ENCODE measurements at regions not wholly inside any gene's neighbourhood (a gene's known extent, or its start where the extent isn't known, plus 50 kb on each side); places are given as distances from the start of the nearest gene placed in this dataset.
A peak's percentile ranks its signal among the peaks of the same experiment; 100 is the strongest.

GRCh38 chr18:22355598-22355997 is 62.1 kb downstream of the CTAGE1 start:
- DNase-seq (ENCODE audit: low read depth, low spot score) = no peak
- H3K27ac ChIP-seq = no peak overlapping the region

- H3K27ac ChIP-seq = no peak overlapping the region
- no peak for DNase-seq (ENCODE audit: low read depth, low spot score)
These were observed 62.6 kb downstream of the CTAGE1 start for GRCh38 chr18:22355069-22355468.

GRCh38 chr18:22349966-22350365 is 67.7 kb downstream of the CTAGE1 start:
- no peak overlapping the region for H3K27ac ChIP-seq

GRCh38 chr18:22349317-22349898 is 68.3 kb downstream of the CTAGE1 start:
- H3K27ac ChIP-seq = no peak overlapping the region
- no peak for DNase-seq (ENCODE audit: low read depth, low spot score)

More at GRCh38 chr18:22349966-22350365, 67.7 kb downstream of the CTAGE1 start:
- DNase-seq (ENCODE audit: low read depth, low spot score) = no peak

- DNase-seq (ENCODE audit: low read depth, low spot score) = no peak
- H3K27ac ChIP-seq = no peak overlapping the region
These were observed 69.0 kb downstream of the CTAGE1 start for GRCh38 chr18:22348521-22349316.

- no peak overlapping the region for H3K27ac ChIP-seq
- no peak for DNase-seq (ENCODE audit: low read depth, low spot score)
These were observed 69.9 kb downstream of the CTAGE1 start for GRCh38 chr18:22347606-22348511.

GRCh38 chr18:22346953-22347605 is 70.6 kb downstream of the CTAGE1 start:
- H3K27ac ChIP-seq = no peak overlapping the region
- DNase-seq (ENCODE audit: low read depth, low spot score) = no peak

- peak; percentile 22 for DNase-seq (ENCODE audit: low read depth, low spot score)
- no peak overlapping the region for H3K27ac ChIP-seq
These were observed 71.2 kb downstream of the CTAGE1 start for GRCh38 chr18:22346401-22346952.

- no peak overlapping the region for H3K27ac ChIP-seq
- DNase-seq (ENCODE audit: low read depth, low spot score) = no peak
These were observed 72.0 kb downstream of the CTAGE1 start for GRCh38 chr18:22345718-22346117.

GRCh38 chr18:22344908-22345670 is 72.6 kb downstream of the CTAGE1 start:
- DNase-seq (ENCODE audit: low read depth, low spot score) = no peak
- no peak overlapping the region for H3K27ac ChIP-seq

GRCh38 chr18:22344445-22344844 is 73.3 kb downstream of the CTAGE1 start:
- DNase-seq (ENCODE audit: low read depth, low spot score) = no peak
- no peak overlapping the region for H3K27ac ChIP-seq

- H3K27ac ChIP-seq = no peak overlapping the region
- DNase-seq (ENCODE audit: low read depth, low spot score) = no peak
These were observed 74.1 kb downstream of the CTAGE1 start for GRCh38 chr18:22343613-22344012.

- peak; percentile 75 for DNase-seq (ENCODE audit: low read depth, low spot score)
- no peak overlapping the region for H3K27ac ChIP-seq
These were observed 75.1 kb downstream of the CTAGE1 start for GRCh38 chr18:22342625-22343024.

- no peak for DNase-seq (ENCODE audit: low read depth, low spot score)
- H3K27ac ChIP-seq = no peak overlapping the region
These were observed 77.4 kb downstream of the CTAGE1 start for GRCh38 chr18:22340331-22340730.

- H3K27ac ChIP-seq = no peak overlapping the region
- DNase-seq (ENCODE audit: low read depth, low spot score) = no peak
These were observed 77.8 kb downstream of the CTAGE1 start for GRCh38 chr18:22339913-22340312.

GRCh38 chr18:22337833-22338232 is 79.9 kb downstream of the CTAGE1 start:
- H3K27ac ChIP-seq = no peak overlapping the region
- DNase-seq (ENCODE audit: low read depth, low spot score) = no peak

GRCh38 chr18:22337306-22337705 is 80.4 kb downstream of the CTAGE1 start:
- no peak for DNase-seq (ENCODE audit: low read depth, low spot score)
- H3K27ac ChIP-seq = no peak overlapping the region

GRCh38 chr18:22336406-22336805 is 81.3 kb downstream of the CTAGE1 start:
- H3K27ac ChIP-seq = no peak overlapping the region
- no peak for DNase-seq (ENCODE audit: low read depth, low spot score)

- H3K27ac ChIP-seq = no peak overlapping the region
- no peak for DNase-seq (ENCODE audit: low read depth, low spot score)
These were observed 82.0 kb downstream of the CTAGE1 start for GRCh38 chr18:22335731-22336198.
